Astrocyte of the cerebellum (primary cell): ENCODE measurements at regions not wholly inside any gene's neighbourhood (a gene's known extent, or its start where the extent isn't known, plus 50 kb on each side); places are given as distances from the start of the nearest gene placed in this dataset.
"Not testable (repeated sequence)": the region's sequence is repeated elsewhere in the genome, so short reads cannot be mapped to it uniquely, and the experiment has no call there.

ENCODE experiments used
- DNase-seq: peaks from one replicate; pipeline ENCODE4 v3.0.0-alpha.2; 2011; ENCODE audit warnings: low read depth
- H3K4me3 ChIP-seq: 2 replicates; pipeline ENCODE4 v1.5.1; 2011; ENCODE audit warnings: mild to moderate bottlenecking, low read depth, low read length, moderate library complexity
- in situ Hi-C: cut with HindIII; loops from 2 replicates; pipeline ENCODE4 v1.10.0; 2017; ENCODE audit warnings: low sequenced_read_pairs
- TF ChIP-seq, protein P1 (sequence below): IDR thresholded peaks from 2 replicates; pipeline ENCODE4 v1.5.1; 2012; ENCODE audit warnings: low read length, low read depth, moderate library complexity, mild to moderate bottlenecking; ENCODE audit errors: missing control alignments

DNA sequence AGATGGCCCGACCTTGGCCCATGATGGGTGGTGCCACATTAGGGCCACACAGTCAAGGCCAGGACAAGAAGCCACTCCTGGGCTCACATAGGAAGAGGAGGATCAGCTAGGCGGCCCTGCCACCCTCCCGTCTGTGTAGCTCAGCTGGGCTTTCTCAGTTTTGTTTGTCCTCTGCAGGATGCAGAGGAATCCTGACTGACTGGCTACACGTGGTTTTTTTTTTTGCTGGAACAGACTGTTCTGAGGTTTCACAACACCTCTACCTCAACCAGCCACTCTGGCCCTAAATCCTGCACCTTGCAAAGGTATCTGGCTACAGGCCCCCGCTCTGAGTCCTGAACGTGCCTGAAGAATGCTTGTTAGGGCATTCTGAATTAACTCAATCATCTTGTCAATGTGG lies 88.3 kb upstream of the MSX2 start:
- no peak for DNase-seq
- TF ChIP-seq, protein P1, sequence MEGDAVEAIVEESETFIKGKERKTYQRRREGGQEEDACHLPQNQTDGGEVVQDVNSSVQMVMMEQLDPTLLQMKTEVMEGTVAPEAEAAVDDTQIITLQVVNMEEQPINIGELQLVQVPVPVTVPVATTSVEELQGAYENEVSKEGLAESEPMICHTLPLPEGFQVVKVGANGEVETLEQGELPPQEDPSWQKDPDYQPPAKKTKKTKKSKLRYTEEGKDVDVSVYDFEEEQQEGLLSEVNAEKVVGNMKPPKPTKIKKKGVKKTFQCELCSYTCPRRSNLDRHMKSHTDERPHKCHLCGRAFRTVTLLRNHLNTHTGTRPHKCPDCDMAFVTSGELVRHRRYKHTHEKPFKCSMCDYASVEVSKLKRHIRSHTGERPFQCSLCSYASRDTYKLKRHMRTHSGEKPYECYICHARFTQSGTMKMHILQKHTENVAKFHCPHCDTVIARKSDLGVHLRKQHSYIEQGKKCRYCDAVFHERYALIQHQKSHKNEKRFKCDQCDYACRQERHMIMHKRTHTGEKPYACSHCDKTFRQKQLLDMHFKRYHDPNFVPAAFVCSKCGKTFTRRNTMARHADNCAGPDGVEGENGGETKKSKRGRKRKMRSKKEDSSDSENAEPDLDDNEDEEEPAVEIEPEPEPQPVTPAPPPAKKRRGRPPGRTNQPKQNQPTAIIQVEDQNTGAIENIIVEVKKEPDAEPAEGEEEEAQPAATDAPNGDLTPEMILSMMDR: no peak
- no peak overlapping the region for H3K4me3 ChIP-seq
- in situ Hi-C loops: no loop called here

DNA sequence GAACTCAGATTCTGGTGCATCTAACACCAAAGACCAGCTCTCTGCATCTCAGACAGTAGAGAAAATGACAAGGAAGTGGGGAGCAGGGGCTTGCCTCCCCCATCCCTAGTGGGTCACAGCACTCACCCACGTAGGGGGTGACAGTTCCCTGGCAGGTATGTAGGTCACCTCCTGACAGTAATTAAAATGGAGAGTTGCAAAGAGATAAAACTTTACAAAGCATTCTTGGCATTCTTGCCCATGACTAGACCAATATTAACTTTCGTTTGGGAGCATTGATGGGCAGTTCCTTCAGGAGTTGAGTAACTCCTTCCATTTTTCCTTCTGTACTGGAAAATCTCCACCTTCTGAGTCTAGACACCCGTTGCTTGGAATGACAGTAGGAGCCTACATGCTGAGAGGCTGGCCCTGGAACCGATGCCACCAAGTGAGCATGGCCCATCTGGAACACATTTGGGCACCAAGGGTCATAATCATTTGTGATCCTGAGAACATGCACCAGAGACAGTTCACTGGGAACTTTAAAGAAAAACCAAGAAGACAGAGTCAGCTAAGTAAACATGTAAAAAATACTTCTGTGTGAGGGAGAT lies 81.5 kb upstream of the MSX2 start:
- TF ChIP-seq, protein P1: no peak
- DNase-seq: no peak

DNA sequence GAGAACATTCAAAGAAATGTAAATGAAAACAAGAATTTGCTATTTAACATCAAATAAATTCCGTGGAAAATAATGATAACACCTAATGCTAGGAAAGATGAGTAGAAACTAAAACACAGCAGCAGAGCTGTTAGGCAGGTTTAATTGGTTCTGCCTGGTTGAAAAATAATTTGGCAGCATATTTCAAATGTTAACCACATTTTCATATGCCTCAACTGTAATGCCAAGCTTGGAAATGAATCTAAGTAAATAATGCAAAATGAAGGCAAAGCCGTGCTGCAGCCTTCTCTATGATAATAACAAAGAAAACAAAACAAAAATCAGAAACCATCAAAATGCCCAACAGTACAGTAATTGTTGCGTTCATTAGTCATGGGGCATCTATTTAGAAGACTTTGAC lies 79.9 kb upstream of the MSX2 start:
- TF ChIP-seq, protein P1: no peak
- in situ Hi-C loops: no loop called here
- DNase-seq: no peak
- no peak overlapping the region for H3K4me3 ChIP-seq

More for the DNA sequence above, 81.5 kb upstream of the MSX2 start:
- in situ Hi-C loops: no loop called here
- no peak overlapping the region for H3K4me3 ChIP-seq

DNA sequence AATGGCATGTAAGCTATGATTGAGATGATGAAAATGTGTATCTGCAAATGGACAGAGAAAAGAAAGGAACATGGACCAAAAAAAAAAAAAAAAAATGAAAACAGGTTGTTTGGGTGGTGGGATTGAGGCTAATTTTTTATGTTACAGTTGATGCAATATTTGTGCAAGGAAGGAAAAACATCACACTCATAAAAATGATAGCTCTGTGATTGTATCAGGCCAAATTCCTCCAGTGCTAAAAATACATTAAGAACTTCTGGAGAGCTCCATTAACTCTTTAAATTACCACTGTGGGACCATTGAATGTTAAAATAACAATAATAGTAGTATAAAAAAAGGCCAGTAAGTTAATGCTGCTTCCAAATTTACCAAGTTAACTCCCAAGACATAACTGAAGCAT lies 79.5 kb upstream of the MSX2 start:
- in situ Hi-C loops: no loop called here
- TF ChIP-seq, protein P1: no peak
- H3K4me3 ChIP-seq: no peak overlapping the region
- DNase-seq: no peak

DNA sequence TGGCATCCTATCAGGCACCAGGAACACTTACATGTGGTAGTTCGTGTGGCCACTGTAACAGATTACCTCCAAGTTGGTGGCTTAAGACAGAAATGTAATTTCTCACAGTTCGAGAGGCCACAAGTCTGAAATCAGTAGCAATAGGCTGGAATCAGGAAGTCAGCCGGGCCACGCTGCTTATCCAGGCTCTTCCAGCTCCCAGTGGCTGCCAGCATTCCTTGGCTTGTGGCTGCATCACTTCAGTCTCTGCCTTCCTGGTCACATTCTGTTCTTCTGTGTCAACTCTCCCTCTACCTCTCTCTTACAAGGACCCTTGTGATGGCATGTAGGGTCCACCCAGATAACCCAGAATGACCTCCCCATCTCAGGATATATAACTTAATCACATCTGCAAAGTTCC lies 78.7 kb upstream of the MSX2 start:
- in situ Hi-C loops: no loop called here
- TF ChIP-seq, protein P1: no peak
- no peak for DNase-seq
- no peak overlapping the region for H3K4me3 ChIP-seq

DNA sequence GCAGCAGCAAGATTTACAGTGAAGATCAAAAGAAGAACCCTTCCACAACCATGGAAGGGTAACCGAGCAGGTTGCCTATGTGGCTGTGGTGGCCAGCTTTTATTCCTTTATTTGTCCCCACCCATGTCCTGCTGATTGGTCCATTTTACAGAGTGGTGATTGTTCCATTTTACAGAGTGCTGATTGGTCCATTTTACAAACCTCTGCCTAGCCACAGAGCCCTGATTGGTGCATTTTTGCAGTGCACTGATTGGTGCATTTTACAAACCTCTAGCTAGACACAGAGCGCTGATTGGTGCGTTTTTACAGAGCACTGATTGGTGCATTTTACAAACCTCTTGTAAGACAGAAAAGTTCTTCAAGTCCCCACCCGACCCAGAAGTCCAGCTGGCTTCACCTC lies 75.8 kb upstream of the MSX2 start:
- H3K4me3 ChIP-seq, DNase-seq, in situ Hi-C loops: not testable (repeated sequence)

DNA sequence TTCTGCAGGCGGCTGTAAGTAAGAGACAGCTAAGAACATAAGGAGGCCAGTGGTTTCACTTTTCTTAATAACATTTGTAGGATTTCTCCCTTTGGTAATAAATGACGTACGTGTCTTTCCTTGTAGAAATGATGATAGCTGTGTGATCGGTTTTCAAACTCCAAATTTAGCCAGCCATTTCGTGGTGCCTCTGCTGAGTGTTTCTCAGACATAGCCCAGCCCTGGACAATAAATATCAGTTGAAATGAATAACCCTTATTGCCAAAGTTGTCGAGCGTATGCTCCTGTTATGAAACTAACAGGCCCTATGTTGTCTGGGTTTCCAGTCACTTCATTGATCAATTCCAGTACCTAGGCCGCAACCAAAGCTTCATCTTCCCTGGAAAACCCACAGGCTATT lies 75.0 kb upstream of the MSX2 start:
- no peak for DNase-seq
- H3K4me3 ChIP-seq: no peak overlapping the region
- TF ChIP-seq, protein P1: no peak
- in situ Hi-C loops: no loop called here
